SJSA1 (cell line): ENCODE measurements at regions not wholly inside any gene's neighbourhood (a gene's known extent, or its start where the extent isn't known, plus 50 kb on each side); places are given as distances from the start of the nearest gene placed in this dataset.

Experiments
- DNase-seq, 2 experiments: peaks; one replicate each; pipeline ENCODE4 v3.0.0-alpha.2; 2015 to 2020; ENCODE audit warnings: low spot score in 2 of 2, low read depth in 1 of 2
- H3K27ac ChIP-seq: fragments of 250-450 bp; sonication (Bioruptor Pico); 2 replicates; pipeline ENCODE4 v1.5.1; 2020; ENCODE audit warnings: mild to moderate bottlenecking, moderate library complexity
- H3K27me3 ChIP-seq: fragments of 250-450 bp; sonication (Bioruptor Pico); replicated peaks from 2 replicates; pipeline ENCODE4 v1.5.1; 2020; ENCODE audit warnings: mild to moderate bottlenecking, moderate library complexity
- H3K36me3 ChIP-seq: fragments of 250-450 bp; sonication (Bioruptor Pico); 2 replicates; pipeline ENCODE4 v1.5.1; 2020; ENCODE audit warnings: mild to moderate bottlenecking
- H3K4me1 ChIP-seq: fragments of 250-450 bp; sonication (Bioruptor Pico); replicated peaks from 2 replicates; pipeline ENCODE4 v1.6.1; 2021; ENCODE audit warnings: mild to moderate bottlenecking
- H3K4me3 ChIP-seq: fragments of 250-450 bp; sonication (Bioruptor Pico); 2 replicates; pipeline ENCODE4 v1.5.1; 2020; ENCODE audit warnings: mild to moderate bottlenecking
- H3K9me3 ChIP-seq: fragments of 250-450 bp; sonication (Bioruptor Pico); replicated peaks from 2 replicates; pipeline ENCODE4 v1.5.1; 2020; ENCODE audit warnings: mild to moderate bottlenecking

DNA sequence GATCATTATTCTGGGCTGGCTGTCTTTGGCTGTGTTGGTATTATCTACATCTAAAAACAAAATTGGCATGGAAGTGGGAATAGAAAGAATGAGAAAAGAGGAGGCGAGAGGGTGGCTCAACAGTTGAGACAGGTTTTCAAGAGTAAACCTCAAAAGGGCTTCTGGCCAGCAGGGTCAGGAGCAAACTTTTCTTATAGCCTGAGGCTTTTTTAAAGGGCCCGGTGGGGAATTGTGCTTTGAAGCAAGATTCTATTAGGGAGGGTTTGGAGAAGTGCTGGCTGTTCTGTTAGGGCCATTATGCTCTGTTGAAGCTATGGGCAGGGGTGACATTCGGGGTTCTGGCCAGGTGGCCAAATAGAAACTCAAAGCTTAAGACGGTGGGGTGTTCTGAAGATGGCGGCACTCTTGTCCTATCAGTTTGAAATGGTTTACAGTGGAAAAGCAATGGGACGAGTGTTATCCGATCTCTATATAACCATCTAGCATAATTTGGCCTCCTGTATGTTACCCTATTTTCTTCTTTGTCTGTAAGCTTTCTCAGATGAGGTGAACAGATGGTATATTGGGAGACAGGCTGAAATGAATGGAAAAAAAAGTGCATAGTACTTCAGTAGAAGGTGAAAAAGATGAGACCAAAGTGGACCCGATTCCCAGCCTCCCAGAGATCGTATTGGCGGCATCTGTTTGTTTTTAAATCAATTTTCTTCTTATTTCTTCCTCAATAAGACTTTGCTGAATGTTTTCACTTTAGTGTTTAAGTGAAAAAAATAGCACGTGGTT, 132.1 kb upstream of the CNR1 start:
- H3K36me3 ChIP-seq, result no peaks in the 10 kb centered on the region
- no peak overlapping the region for H3K4me3 ChIP-seq
- DNase-seq, result no peak
- H3K9me3 ChIP-seq, result no peaks in the 10 kb centered on the region
- no peaks in the 10 kb centered on the region for H3K4me1 ChIP-seq
- no peak overlapping the region for H3K27ac ChIP-seq
- H3K27me3 ChIP-seq, result no peaks in the 10 kb centered on the region

DNA sequence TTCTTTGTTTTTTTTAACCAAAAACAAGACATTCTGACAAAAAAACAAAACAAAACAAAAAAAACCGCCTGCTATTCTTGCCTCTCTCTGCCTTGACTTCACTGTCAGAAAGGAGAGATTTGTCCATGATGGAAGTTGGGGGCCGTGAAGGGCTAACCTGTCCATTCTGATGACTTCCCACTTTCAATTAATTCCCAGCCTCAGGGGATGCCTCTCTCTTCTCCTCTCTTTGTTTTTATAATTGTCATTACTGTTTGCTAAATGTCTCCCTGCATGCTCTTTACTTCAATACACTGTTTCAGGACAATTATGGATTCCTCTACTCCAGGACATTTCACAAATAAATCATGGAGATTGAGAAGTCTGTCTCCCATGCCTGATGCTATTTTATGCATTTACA, 130.5 kb upstream of the CNR1 start:
- Histone ChIP-seq H3K4me1 (no peaks in the 10 kb centered on the region), H3K4me3 (no peak overlapping the region), H3K27me3 (no peaks in the 10 kb centered on the region), H3K9me3 (no peaks in the 10 kb centered on the region), H3K36me3 (no peaks in the 10 kb centered on the region), H3K27ac (no peak overlapping the region)
- no peak for DNase-seq

DNA sequence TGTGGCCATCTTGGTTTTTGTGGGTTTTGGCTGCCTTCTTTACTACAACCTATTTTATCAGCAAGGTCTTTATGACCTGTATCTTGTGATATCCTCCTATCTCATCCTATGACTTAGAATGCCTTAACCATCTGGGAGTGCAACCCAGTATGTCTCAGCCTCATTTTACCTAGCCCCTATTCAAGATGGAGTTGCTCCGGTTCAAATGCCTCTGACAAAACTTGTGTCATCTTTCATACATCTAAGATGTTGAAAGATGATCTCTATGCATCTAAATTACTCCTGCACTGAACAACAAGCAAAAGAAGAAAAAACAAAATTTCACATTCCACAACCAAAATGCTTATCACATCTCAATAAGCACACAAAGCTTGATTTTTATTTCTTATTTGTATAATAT, 129.5 kb upstream of the CNR1 start:
- H3K27me3 ChIP-seq, result no peaks in the 10 kb centered on the region
- H3K36me3 ChIP-seq, result no peaks in the 10 kb centered on the region
- H3K27ac ChIP-seq, result no peak overlapping the region
- H3K4me1 ChIP-seq, result no peaks in the 10 kb centered on the region
- no peak for DNase-seq
- no peaks in the 10 kb centered on the region for H3K9me3 ChIP-seq
- H3K4me3 ChIP-seq, result no peak overlapping the region

DNA sequence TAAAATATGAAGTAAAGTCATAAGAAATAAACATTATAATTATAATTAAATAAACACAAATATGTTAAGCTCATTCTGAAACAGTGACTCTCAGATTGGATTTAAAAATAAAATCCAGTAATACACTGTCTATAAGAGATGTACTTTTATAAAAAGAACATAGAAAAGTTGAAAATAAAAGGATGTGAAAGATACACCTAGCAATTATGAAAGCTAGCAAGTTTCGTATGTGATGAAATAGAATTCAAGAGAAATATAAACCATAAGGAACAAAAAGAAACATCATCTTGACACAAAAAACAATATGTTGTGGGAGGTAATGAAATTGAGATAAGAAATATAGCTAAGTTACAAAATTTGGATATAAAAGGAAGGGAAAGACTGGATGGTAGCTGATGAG, 128.6 kb upstream of the CNR1 start:
- no peak overlapping the region for H3K27ac ChIP-seq
- no peaks in the 10 kb centered on the region for H3K27me3 ChIP-seq
- no peaks in the 10 kb centered on the region for H3K4me1 ChIP-seq
- H3K36me3 ChIP-seq, result no peaks in the 10 kb centered on the region
- 0 out of 2 replicates have a peak, but pooled peaks cover 3% of the 10 kb centered on the region for H3K9me3 ChIP-seq
- DNase-seq, result no peak
- no peak overlapping the region for H3K4me3 ChIP-seq

DNA sequence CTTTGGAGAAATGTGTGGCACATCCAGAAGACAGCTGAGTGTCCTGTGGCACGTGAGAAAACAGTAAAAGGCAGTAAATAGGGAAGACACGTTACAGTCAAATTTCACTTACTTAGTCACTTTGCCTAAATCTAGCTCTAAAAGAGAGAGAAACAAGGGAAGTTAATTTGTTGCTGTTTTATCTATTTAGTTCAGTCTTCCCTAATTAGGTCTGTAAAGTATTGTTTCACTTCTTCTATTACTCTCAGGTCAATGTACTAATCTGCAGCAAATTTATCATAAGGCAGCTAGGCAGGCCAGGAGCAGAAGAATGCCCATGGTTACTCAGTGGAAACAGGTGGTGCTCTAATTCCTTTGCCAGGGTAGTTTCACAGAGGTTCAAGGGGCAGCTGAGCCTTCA, 124.3 kb upstream of the CNR1 start:
- H3K4me1 ChIP-seq, result no peaks in the 10 kb centered on the region
- no peak overlapping the region for H3K4me3 ChIP-seq
- no peaks in the 10 kb centered on the region for H3K36me3 ChIP-seq
- no peak for DNase-seq
- H3K27ac ChIP-seq, result no peak overlapping the region
- H3K27me3 ChIP-seq, result no peaks in the 10 kb centered on the region
- H3K9me3 ChIP-seq, result peaks cover 3% of the 10 kb centered on the region; the same call in 1 of the 2 replicates

DNA sequence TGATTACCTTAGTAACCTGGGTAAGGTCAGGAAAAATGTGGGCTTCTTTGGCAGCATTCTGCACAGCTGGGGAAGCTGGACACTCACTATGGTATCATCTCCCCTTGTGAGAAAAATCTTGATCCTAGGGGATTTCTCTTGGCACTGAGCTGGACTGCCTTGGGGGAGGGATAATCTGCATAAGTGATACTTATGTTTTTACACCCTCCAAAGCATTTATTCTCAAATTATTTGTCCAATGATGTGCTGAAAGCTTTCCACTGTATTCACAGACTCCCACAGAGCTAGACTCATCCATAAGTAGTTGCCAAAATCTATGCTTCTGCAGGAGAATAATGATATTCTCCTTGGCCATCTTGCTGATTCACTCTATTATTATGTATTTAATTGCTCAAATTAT, 121.5 kb upstream of the CNR1 start:
- Histone ChIP-seq H3K27ac (no peak overlapping the region), H3K27me3 (no peaks in the 10 kb centered on the region), H3K36me3 (no peaks in the 10 kb centered on the region), H3K4me3 (no peak overlapping the region), H3K4me1 (no peaks in the 10 kb centered on the region), H3K9me3 (peaks cover 3% of the 10 kb centered on the region; the same call in 1 of the 2 replicates)
- DNase-seq, result no peak

DNA sequence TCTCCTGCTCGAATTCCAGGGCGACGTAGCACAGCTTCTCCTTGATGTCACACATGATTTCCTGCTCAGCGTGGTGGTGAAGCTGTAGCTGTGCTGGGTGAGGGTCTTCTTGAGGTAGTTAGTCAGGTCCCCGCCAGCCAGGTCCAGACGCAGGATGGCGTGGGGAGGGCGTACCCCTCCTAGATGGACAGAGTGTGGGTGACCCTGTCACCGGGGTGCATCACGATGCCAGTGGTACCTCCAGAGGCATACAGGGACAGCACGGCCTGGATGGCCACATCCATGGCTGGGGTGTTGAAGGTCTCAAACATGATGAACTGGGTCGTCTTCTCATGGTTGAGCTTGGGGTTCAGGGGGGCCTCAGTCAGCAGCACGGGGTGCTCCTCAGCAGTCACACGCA, 110.2 kb upstream of the CNR1 start:
- Histone ChIP-seq H3K4me3 (no peak overlapping the region), H3K9me3 (no peaks in the 10 kb centered on the region), H3K27ac (no peak overlapping the region), H3K27me3 (no peaks in the 10 kb centered on the region; the same call in 1 of the 2 replicates), H3K4me1 (no peaks in the 10 kb centered on the region), H3K36me3 (no peaks in the 10 kb centered on the region)
- no peak for DNase-seq

DNA sequence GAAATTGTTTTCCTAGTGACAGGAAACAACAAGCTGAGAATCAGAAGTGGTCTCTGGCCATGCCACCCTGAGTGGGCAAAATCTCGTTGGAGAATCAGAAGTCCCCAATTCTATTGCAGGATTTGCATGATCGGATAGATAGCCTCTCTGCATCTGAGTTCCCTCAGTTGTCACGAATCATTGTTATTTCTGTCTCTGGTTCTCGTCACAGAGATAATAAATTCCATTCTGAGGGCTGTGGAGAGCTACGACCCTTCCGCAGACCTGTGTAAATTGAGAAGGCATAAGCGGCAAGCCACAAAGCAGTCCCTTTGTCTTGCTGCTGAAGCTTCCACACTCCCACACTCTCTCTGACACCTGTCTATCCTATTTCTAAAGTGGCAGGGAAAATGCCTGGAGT, 102.4 kb upstream of the CNR1 start:
- Histone ChIP-seq H3K27me3 (no peaks in the 10 kb centered on the region), H3K27ac (no peak overlapping the region), H3K9me3 (no peaks in the 10 kb centered on the region), H3K4me1 (no peaks in the 10 kb centered on the region), H3K36me3 (no peaks in the 10 kb centered on the region), H3K4me3 (no peak overlapping the region)
- DNase-seq, result no peak

DNA sequence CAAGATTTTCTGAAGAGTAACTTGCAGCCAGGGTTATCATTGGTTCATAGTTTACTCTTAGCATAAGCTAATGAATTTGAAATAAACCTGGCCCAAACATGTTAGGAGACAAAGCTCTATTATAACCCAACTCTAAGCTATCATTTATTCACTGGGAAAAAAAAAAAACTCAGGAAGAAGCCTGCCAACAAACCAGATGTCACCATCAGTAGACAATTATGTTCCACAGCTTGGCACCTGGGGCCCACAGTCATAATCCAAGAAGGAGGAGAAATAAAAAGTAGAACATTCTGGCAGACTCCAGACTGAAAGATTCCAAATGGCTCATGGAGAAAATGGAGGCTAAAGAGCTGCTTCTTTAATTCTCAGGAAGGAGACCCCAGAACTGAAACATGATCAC, 100.0 kb upstream of the CNR1 start:
- Histone ChIP-seq H3K36me3 (no peaks in the 10 kb centered on the region), H3K4me3 (no peak overlapping the region), H3K9me3 (no peaks in the 10 kb centered on the region), H3K27ac (no peak overlapping the region), H3K27me3 (no peaks in the 10 kb centered on the region), H3K4me1 (no peaks in the 10 kb centered on the region)
- DNase-seq, result no peak

DNA sequence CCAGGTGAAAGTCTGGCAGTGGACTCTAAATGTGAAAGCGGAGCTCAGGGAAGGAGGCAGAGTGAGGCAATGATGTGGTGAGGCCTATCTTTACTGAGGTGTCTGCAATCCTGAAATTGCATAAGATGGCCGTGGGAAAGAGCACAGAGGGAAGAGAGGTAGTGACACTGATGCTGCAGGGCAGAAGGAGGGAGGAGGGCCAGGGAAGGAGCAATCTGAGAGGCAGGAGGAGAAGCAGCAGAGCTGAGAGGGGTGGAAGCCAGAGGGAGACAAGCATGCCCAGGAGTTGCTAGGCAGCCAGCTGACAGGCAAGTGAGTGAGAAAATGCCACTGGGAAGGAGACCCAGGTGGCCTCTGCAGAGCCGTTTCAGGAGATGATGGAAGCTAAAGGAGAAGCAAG, 97.4 kb upstream of the CNR1 start:
- H3K27me3 ChIP-seq, result no peaks in the 10 kb centered on the region
- H3K9me3 ChIP-seq, result no peaks in the 10 kb centered on the region
- no peak for DNase-seq
- no peaks in the 10 kb centered on the region for H3K36me3 ChIP-seq
- H3K4me1 ChIP-seq, result no peaks in the 10 kb centered on the region
- H3K27ac ChIP-seq, result no peak overlapping the region
- no peak overlapping the region for H3K4me3 ChIP-seq

DNA sequence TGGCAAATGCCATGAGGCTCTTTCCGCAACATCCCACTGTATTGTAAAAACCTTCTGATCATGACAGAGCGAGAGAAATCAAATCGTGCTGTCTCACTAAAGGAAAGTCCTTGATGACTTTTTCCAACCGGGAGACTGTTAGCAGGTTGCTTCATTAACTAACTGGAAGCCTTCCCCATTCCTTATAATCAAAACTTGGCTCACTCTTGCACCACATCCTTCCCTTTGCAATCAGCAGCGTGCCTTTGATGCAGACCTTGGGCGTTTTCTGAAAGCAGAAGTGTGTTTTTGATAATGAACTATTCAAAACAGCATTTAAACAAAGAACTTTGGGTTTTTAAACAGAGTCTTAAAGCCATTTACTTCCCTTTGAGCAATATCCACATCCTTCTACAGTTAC, 96.2 kb upstream of the CNR1 start:
- H3K27ac ChIP-seq, result no peak overlapping the region
- H3K4me1 ChIP-seq, result no peaks in the 10 kb centered on the region
- no peaks in the 10 kb centered on the region for H3K9me3 ChIP-seq
- no peaks in the 10 kb centered on the region for H3K27me3 ChIP-seq
- no peak overlapping the region for H3K4me3 ChIP-seq
- DNase-seq, result no peak
- H3K36me3 ChIP-seq, result no peaks in the 10 kb centered on the region

DNA sequence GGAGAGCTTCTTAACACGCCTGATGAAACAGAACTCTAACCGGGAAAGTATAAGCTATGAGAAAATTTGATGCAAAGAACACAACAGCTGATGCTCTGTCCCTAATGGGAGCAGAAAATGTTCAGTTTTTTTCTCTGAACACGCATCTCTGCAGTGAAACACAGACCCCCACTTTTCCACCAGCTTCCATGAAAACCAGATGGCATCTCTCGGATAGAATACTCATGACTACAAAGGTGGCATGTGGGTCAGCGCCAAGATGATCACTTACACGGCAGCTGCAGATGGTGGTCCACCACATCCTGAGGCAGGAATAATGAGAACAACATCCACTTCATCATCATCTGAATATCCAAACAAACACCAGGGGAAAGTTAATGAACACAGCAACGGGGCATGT, 85.2 kb upstream of the CNR1 start:
- DNase-seq, result no peak
- no peaks in the 10 kb centered on the region for H3K9me3 ChIP-seq
- H3K27ac ChIP-seq, result no peak overlapping the region

DNA sequence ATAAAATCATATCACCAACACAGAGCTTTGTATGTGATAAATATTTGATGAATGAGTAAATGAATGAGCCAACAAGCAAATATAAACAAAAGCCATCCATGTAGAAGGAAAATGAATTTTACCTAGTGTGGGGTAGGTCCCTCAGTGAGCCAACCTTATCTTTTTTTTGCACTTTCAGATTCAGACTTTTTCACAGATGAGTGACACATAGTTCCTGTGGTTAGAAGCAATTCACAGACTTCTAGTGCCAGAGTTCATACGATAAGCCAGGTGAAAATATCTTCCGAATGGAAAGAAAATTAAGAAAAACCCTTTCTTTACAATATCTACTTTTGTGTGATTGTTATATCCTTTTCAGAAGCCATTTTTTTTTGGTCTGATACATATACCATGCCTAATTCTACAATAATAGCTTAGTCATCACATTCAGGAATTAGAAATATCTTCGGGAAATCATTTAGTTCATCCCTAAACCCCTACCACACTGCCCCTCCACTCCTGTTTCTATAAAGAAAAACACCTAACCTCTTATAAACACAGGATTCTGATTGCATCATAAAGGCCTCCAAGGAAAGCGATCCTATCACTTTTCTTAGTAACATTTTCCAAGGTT, 82.7 kb upstream of the CNR1 start:
- Histone ChIP-seq H3K36me3 (no peaks in the 10 kb centered on the region), H3K27ac (no peak overlapping the region), H3K4me1 (peaks cover 3% of the 10 kb centered on the region; the same call in 1 of the 2 replicates), H3K27me3 (no peaks in the 10 kb centered on the region), H3K9me3 (no peaks in the 10 kb centered on the region), H3K4me3 (no peak overlapping the region)
- DNase-seq, result peak in 1 of 2 experiments; percentile 3

More for the DNA sequence above, 85.2 kb upstream of the CNR1 start:
- no peaks in the 10 kb centered on the region for H3K27me3 ChIP-seq
- no peaks in the 10 kb centered on the region for H3K36me3 ChIP-seq
- H3K4me3 ChIP-seq, result no peak overlapping the region
- H3K4me1 ChIP-seq, result peaks cover 3% of the 10 kb centered on the region; the same call in 1 of the 2 replicates

DNA sequence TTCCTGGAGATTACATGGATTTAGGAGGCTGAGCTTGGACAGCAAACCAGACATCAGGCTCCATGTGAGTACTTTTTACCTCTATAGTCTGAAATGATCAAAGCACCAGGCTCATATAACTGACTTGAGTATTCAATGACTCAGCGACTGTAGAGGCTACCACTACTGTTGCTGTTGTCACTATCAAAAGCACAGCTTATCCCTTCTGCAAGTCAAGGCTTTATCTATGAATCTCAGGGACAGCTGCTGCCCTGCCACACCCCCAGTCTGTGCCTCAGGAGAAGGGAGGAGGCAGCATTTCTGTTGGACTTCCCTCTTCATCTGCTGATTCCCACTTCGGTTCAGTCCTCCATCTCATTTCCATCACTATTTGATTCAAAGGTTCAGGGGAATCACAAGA, 80.5 kb upstream of the CNR1 start:
- Histone ChIP-seq H3K4me1 (peaks cover 3% of the 10 kb centered on the region; the same call in 1 of the 2 replicates), H3K27ac (no peak overlapping the region), H3K27me3 (no peaks in the 10 kb centered on the region), H3K4me3 (no peak overlapping the region), H3K9me3 (no peaks in the 10 kb centered on the region), H3K36me3 (no peaks in the 10 kb centered on the region)
- DNase-seq, result no peak
